Gastroesophageal sphincter (tissue), 4 donors: ENCODE measurements at regions not wholly inside any gene's neighbourhood (a gene's known extent, or its start where the extent isn't known, plus 50 kb on each side); places are given as distances from the start of the nearest gene placed in this dataset.

Experiments used
- ATAC-seq: fragments of 150-250 bp; one replicate; pipeline ENCODE4 v1.9.1; 2016; ENCODE audit warnings: mild to moderate bottlenecking, moderate library complexity
- H3K27ac ChIP-seq, 4 donors: fragments of 200-600 bp; sonication (generic) in 3 of 4; 1 replicate in 3 of 4; 2 replicates in 1 of 4; pipeline ENCODE4 v1.5.1; 2016 to 2019
- H3K27me3 ChIP-seq: fragments of 200-600 bp; sonication (generic); one replicate; pipeline ENCODE4 v1.5.1; 2019
- H3K36me3 ChIP-seq, 2 donors: fragments of 200-600 bp; sonication (generic); one replicate each; pipeline ENCODE4 v1.5.1; 2019; ENCODE audit warnings: control low read depth in 1 of 2
- H3K4me1 ChIP-seq, 3 donors: fragments of 200-600 bp; sonication (generic); 1 replicate in 2 of 3; 2 replicates in 1 of 3; pipeline ENCODE4 v1.5.1; 2016 to 2019; ENCODE audit warnings: control low read depth in 2 of 3
- H3K4me3 ChIP-seq, 2 donors: fragments of 200-600 bp; sonication (generic); one replicate each; pipeline ENCODE4 v1.5.1; 2019; ENCODE audit warnings: mild to moderate bottlenecking in 1 of 2, moderate library complexity in 1 of 2
- H3K9me3 ChIP-seq, 3 donors: fragments of 200-600 bp; sonication (generic); one replicate each; pipeline ENCODE4 v1.5.1; 2017 to 2019; ENCODE audit warnings: control low read depth in 2 of 3
- EP300 ChIP-seq: sonication (generic); formaldehyde crosslinking; IDR thresholded peaks from one replicate; pipeline ENCODE4 v1.6.1; 2017; ENCODE audit warnings: antibody characterized with exemption, mild to moderate bottlenecking
- POLR2A ChIP-seq, 2 donors: fragments of 450-650 bp; IDR thresholded peaks; one replicate each; pipeline ENCODE4 v1.6.1; 2017; ENCODE audit warnings: antibody characterized with exemption in 2 of 2, mild to moderate bottlenecking in 2 of 2, moderate library complexity in 1 of 2
- POLR2AphosphoS5 ChIP-seq: sonication (generic); formaldehyde crosslinking; IDR thresholded peaks from one replicate; pipeline ENCODE4 v1.6.1; 2017; ENCODE audit warnings: antibody characterized with exemption
- WGBS, 2 donors: methylation state at CpG; one replicate each; pipeline ENCODE4 v1.1.5; 2018; ENCODE audit warnings: low coverage in 1 of 2; 5-methylcytosine and 5-hydroxymethylcytosine counted together
- TF ChIP-seq, protein P1 (sequence below), 4 experiments: fragments of 200-600 bp in 2 of 4; fragments of 450-650 bp in 2 of 4; sonication (generic) in 1 of 4; IDR thresholded peaks; one replicate each; pipeline ENCODE4 v1.5.1; 2017 to 2019; ENCODE audit warnings: antibody characterized with exemption in 4 of 4, mild to moderate bottlenecking in 2 of 4, moderate library complexity in 2 of 4

DNA sequence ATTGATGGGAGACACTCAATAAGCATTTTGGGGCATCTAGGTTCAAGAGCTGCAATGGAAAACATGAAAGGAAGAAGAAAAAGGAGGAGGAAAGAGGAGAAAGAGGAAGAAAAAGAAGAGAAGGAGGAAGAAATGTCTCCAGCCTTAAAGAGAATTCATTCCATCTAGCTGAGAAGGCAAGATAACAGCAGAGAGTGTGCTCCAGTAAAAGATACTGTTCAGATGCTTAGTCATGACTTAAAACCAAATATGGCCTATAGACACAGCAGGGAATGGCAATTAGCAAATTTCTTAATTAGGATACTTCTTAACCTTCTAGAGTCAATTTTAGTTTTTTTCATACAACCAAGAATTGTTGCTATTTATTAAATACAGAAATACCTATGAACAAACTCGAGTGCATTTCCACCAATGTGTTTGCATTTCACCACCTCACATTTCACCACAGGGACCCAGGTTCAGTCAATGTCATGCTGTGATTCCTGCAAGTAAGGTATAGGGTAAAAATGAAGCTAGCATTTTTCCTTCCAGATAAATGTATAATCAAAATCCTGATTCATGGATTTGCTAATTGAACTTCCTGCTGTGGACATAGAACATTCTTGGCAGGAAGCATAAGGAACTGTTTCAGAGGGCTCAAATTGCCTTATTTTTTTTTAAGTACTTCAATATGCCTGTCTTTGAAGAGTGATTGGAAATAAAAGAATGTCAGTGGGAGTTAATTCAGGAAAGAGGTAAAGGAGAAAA, 177.8 kb downstream of the RPS29 start:
- Histone ChIP-seq H3K4me3 (no peak overlapping the region), H3K27me3 (peaks cover 3% of the 10 kb centered on the region), H3K4me1 (peaks cover 0 to 6% (median 0%) of the 10 kb centered on the region in 3 donors), H3K36me3 (no peaks in the 10 kb centered on the region), H3K9me3 (no peaks in the 10 kb centered on the region), H3K27ac (no peak overlapping the region)
- 67 to 70% methylated on average over 1 of the region's 1 CpG for WGBS, 2 donors
- TF ChIP-seq POLR2A (IDR thresholded peaks at IDR 0.05) (no peak), POLR2AphosphoS5 (no peak)
- TF ChIP-seq, protein P1, sequence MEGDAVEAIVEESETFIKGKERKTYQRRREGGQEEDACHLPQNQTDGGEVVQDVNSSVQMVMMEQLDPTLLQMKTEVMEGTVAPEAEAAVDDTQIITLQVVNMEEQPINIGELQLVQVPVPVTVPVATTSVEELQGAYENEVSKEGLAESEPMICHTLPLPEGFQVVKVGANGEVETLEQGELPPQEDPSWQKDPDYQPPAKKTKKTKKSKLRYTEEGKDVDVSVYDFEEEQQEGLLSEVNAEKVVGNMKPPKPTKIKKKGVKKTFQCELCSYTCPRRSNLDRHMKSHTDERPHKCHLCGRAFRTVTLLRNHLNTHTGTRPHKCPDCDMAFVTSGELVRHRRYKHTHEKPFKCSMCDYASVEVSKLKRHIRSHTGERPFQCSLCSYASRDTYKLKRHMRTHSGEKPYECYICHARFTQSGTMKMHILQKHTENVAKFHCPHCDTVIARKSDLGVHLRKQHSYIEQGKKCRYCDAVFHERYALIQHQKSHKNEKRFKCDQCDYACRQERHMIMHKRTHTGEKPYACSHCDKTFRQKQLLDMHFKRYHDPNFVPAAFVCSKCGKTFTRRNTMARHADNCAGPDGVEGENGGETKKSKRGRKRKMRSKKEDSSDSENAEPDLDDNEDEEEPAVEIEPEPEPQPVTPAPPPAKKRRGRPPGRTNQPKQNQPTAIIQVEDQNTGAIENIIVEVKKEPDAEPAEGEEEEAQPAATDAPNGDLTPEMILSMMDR (IDR thresholded peaks at IDR 0.05), result no peak
- no peak for ATAC-seq

DNA sequence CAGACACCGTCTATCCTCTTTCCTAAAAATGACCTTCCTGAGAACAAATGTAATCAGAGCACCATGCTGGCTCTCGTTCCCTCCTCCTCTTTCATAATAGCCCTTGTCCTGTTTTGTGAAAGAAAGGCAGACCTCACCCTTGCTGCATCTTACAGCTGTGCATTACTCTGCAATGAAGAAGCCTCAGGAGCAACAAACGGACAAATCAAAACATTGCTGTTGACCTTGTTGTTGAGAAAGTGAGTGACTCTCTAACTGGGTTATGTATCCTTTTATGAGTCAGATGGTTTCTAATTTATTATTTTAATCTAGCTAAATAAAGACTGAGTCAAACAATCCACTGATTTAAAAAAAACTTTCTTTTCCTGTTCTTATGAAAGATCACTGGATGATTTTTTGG, 180.9 kb downstream of the RPS29 start:
- no peaks in the 10 kb centered on the region for H3K9me3 ChIP-seq
- WGBS, 2 donors, result 8 to 43% methylated on average over 2 of the region's 3 CpGs
- H3K27me3 ChIP-seq, result no peaks in the 10 kb centered on the region
- ATAC-seq, result no peak
- H3K4me3 ChIP-seq, result no peak overlapping the region
- no peak overlapping the region for H3K27ac ChIP-seq
- H3K4me1 ChIP-seq, result peaks cover 0 to 6% (median 0%) of the 10 kb centered on the region in 3 donors
- TF ChIP-seq POLR2A (IDR thresholded peaks at IDR 0.05) (no peak), EP300 (no peak), POLR2AphosphoS5 (no peak)
- TF ChIP-seq, protein P1 (IDR thresholded peaks at IDR 0.05), result no peak
- H3K36me3 ChIP-seq, result no peaks in the 10 kb centered on the region

DNA sequence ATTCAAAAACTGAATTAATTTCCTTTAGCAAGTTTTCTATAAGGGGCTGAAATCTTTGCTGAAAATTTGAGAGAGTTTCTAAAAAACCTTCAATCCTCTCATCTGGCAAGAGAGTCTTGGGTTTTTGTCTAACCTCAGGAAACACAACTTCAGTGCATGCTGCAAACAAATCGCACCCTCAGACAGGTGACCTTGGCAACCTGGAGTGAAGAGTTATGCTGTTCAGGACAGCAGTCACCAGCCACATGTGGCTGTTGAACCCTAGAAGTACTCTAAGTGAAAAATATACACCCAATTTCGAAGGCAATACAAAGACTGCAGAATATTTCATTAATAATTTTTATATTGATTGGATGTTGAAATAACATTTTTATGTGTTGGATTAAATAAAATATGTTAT, 184.8 kb downstream of the RPS29 start:
- no peaks in the 10 kb centered on the region for H3K36me3 ChIP-seq
- no peak overlapping the region for H3K4me3 ChIP-seq
- no peaks in the 10 kb centered on the region for H3K9me3 ChIP-seq
- no peaks in the 10 kb centered on the region for H3K27me3 ChIP-seq
- peaks cover 0 to 6% (median 0%) of the 10 kb centered on the region in 3 donors for H3K4me1 ChIP-seq
- no peak for ATAC-seq
- 84 to 89% methylated on average over 2 of the region's 2 CpGs for WGBS, 2 donors
- TF ChIP-seq EP300 (no peak), POLR2AphosphoS5 (no peak), POLR2A (IDR thresholded peaks at IDR 0.05) (no peak)
- TF ChIP-seq, protein P1 (IDR thresholded peaks at IDR 0.05), result no peak
- no peak overlapping the region for H3K27ac ChIP-seq

DNA sequence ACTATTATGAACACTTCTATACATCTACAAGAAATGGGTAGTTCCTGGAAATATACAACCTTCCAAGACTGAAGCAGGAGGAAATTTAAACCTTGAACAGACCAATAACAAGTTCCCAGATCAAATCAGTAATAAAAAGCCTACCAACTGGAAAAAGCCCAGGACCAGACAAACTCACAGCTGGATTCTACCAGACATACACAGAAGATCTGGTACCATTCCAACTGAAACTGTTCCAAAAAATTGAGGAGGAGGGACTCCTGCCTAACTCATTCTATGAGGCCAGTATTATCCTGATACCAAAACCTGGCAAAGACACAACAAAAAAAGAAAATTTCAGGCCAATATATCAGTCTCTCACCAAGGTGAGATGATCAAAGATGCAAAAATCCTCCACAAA, 189.4 kb downstream of the RPS29 start:
- ATAC-seq, result no peak
- Histone ChIP-seq H3K4me3 (no peak overlapping the region), H3K36me3 (no peaks in the 10 kb centered on the region), H3K27me3 (no peaks in the 10 kb centered on the region), H3K27ac (no peak overlapping the region), H3K4me1 (no peaks in the 10 kb centered on the region), H3K9me3 (no peaks in the 10 kb centered on the region)
- TF ChIP-seq POLR2AphosphoS5, result no peak
- TF ChIP-seq POLR2A (IDR thresholded peaks at IDR 0.05), result no peak
- TF ChIP-seq, protein P1 (IDR thresholded peaks at IDR 0.05), result no peak
- TF ChIP-seq EP300, result no peak

DNA sequence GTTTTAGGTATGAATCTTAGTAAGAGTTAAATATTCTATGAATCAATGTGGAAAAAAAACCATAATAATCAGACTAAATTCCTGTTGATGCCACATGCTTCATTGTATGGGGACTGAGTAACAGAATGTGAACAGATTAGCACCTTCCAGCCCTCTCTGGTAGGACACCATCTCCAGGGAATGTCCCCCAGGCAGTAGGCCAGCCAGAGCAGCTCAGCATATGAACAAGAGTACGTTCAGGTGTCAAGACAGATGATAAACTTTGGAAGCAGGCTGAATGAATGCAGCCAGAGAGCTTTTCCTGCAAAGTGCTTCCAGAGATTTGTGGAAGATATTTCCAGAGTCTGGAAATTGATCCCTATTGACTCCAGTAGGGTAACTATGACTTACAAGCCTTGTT, 204.4 kb downstream of the RPS29 start:
- Histone ChIP-seq H3K9me3 (no peaks in the 10 kb centered on the region), H3K4me1 (no peaks in the 10 kb centered on the region), H3K27ac (no peak overlapping the region), H3K4me3 (no peak overlapping the region), H3K36me3 (no peaks in the 10 kb centered on the region), H3K27me3 (no peaks in the 10 kb centered on the region)
- no peak for ATAC-seq
- WGBS, 2 donors, result 17 to 23% methylated on average over 1 of the region's 1 CpG
- TF ChIP-seq EP300 (no peak), POLR2AphosphoS5 (no peak), POLR2A (IDR thresholded peaks at IDR 0.05) (no peak)
- TF ChIP-seq, protein P1 (IDR thresholded peaks at IDR 0.05), result no peak
